ENCODE measurements at regions not wholly inside any gene's neighbourhood (a gene's known extent, or its start where the extent isn't known, plus 50 kb on each side); places are given as distances from the start of the nearest gene placed in this dataset.

GRCh38 chr18:28652654-28653053, 475.7 kb upstream of the CDH2 start:
- no peak for DNase-seq

- no peak for DNase-seq
These were observed 474.4 kb upstream of the CDH2 start for GRCh38 chr18:28651298-28651697.

- DNase-seq, result no peak
These were observed 473.9 kb upstream of the CDH2 start for GRCh38 chr18:28650860-28651259.

- no peak for DNase-seq
These were observed 471.0 kb upstream of the CDH2 start for GRCh38 chr18:28647961-28648360.

- DNase-seq, result no peak
These were observed 461.0 kb upstream of the CDH2 start for GRCh38 chr18:28637897-28638296.

- DNase-seq, result no peak
These were observed 458.6 kb upstream of the CDH2 start for GRCh38 chr18:28635530-28635929.

- DNase-seq, result no peak
These were observed 449.8 kb upstream of the CDH2 start for GRCh38 chr18:28626756-28627155.

- DNase-seq, result no peak
These were observed 431.1 kb upstream of the CDH2 start for GRCh38 chr18:28607991-28608390.

GRCh38 chr18:28606686-28607085, 429.8 kb upstream of the CDH2 start:
- no peak for DNase-seq

- DNase-seq, result no peak
These were observed 425.5 kb upstream of the CDH2 start for GRCh38 chr18:28602391-28602790.

GRCh38 chr18:28594034-28594433, 417.1 kb upstream of the CDH2 start:
- DNase-seq, result no peak

- DNase-seq, result no peak
These were observed 412.1 kb upstream of the CDH2 start for GRCh38 chr18:28588884-28589549.

- DNase-seq, result no peak
These were observed 407.8 kb upstream of the CDH2 start for GRCh38 chr18:28584731-28585130.

- DNase-seq, result no peak
These were observed 405.8 kb upstream of the CDH2 start for GRCh38 chr18:28582724-28583123.

GRCh38 chr18:28581521-28582071, 404.7 kb upstream of the CDH2 start:
- DNase-seq, result no peak

- no peak for DNase-seq
These were observed 400.0 kb upstream of the CDH2 start for GRCh38 chr18:28576941-28577340.

- no peak for DNase-seq
These were observed 398.2 kb upstream of the CDH2 start for GRCh38 chr18:28575123-28575522.

- no peak for DNase-seq
These were observed 397.2 kb upstream of the CDH2 start for GRCh38 chr18:28574175-28574574.

- no peak for DNase-seq
These were observed 395.0 kb upstream of the CDH2 start for GRCh38 chr18:28571929-28572328.

GRCh38 chr18:28560331-28560730, 383.4 kb upstream of the CDH2 start:
- DNase-seq, result no peak

GRCh38 chr18:28559511-28559910, 382.6 kb upstream of the CDH2 start:
- DNase-seq, result no peak

- no peak for DNase-seq
These were observed 365.0 kb upstream of the CDH2 start for GRCh38 chr18:28541934-28542333.

- DNase-seq, result no peak
These were observed 364.5 kb upstream of the CDH2 start for GRCh38 chr18:28541276-28541930.

- DNase-seq, result no peak
These were observed 352.7 kb upstream of the CDH2 start for GRCh38 chr18:28529644-28530043.

- no peak for DNase-seq
These were observed 349.3 kb upstream of the CDH2 start for GRCh38 chr18:28526196-28526595.
